ENCODE measurements at regions not wholly inside any gene's neighbourhood (a gene's known extent, or its start where the extent isn't known, plus 50 kb on each side); places are given as distances from the start of the nearest gene placed in this dataset.

GRCh38 chr4:4719436-4719835 is 140.0 kb upstream of the MSX1 start:
- DNase-seq (ENCODE audit: insufficient read length, low spot score) = no peak
- no peak for FAIRE-seq
- TF ChIP-seq, protein P1, sequence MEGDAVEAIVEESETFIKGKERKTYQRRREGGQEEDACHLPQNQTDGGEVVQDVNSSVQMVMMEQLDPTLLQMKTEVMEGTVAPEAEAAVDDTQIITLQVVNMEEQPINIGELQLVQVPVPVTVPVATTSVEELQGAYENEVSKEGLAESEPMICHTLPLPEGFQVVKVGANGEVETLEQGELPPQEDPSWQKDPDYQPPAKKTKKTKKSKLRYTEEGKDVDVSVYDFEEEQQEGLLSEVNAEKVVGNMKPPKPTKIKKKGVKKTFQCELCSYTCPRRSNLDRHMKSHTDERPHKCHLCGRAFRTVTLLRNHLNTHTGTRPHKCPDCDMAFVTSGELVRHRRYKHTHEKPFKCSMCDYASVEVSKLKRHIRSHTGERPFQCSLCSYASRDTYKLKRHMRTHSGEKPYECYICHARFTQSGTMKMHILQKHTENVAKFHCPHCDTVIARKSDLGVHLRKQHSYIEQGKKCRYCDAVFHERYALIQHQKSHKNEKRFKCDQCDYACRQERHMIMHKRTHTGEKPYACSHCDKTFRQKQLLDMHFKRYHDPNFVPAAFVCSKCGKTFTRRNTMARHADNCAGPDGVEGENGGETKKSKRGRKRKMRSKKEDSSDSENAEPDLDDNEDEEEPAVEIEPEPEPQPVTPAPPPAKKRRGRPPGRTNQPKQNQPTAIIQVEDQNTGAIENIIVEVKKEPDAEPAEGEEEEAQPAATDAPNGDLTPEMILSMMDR (IDR thresholded peaks at IDR 0.05; ENCODE audit: insufficient read depth, missing control alignments) = no peak

GRCh38 chr4:4717692-4718091 is 141.8 kb upstream of the MSX1 start:
- DNase-seq (ENCODE audit: insufficient read length, low spot score) = no peak
- TF ChIP-seq, protein P1 (IDR thresholded peaks at IDR 0.05; ENCODE audit: insufficient read depth, missing control alignments) = no peak
- FAIRE-seq = no peak

DNA sequence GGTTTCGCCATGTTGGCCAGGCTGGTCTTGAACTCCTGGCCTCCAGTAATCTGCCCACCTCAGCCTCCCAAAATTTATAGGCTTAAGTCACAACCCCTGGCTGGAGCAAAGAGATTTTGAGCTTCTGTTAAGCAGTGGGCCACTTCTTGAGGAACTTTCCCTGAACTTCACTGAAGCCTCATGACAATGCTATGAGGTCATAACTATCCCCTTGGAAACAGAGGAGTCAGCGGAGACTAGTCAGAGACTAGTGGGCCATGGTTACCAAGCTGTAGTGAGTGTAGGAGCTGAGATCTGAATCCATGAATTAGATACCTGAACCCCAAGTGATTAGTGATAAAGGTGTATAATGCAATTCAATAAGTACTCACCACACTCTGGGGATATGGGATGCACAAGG is 145.1 kb upstream of the MSX1 start:
- no peak for FAIRE-seq

GRCh38 chr4:4712800-4713528 is 146.5 kb upstream of the MSX1 start:
- FAIRE-seq (no peak), DNase-seq (ENCODE audit: insufficient read length, low spot score) (no peak)
- TF ChIP-seq, protein P1 (IDR thresholded peaks at IDR 0.05; ENCODE audit: insufficient read depth, missing control alignments) = no peak

More for the DNA sequence above, 145.1 kb upstream of the MSX1 start:
- TF ChIP-seq, protein P1 (IDR thresholded peaks at IDR 0.05; ENCODE audit: insufficient read depth, missing control alignments) = no peak
- DNase-seq (ENCODE audit: insufficient read length, low spot score) = no peak

- TF ChIP-seq, protein P1 (IDR thresholded peaks at IDR 0.05; ENCODE audit: insufficient read depth, missing control alignments) = no peak
- DNase-seq (ENCODE audit: insufficient read length, low spot score) (no peak), FAIRE-seq (no peak)
Measured at GRCh38 chr4:4711902-4712301, 147.6 kb upstream of the MSX1 start.

GRCh38 chr4:4709736-4710135 is 149.7 kb upstream of the MSX1 start:
- TF ChIP-seq, protein P1 (IDR thresholded peaks at IDR 0.05; ENCODE audit: insufficient read depth, missing control alignments) = no peak
- DNase-seq (ENCODE audit: insufficient read length, low spot score) (no peak), FAIRE-seq (no peak)

DNA sequence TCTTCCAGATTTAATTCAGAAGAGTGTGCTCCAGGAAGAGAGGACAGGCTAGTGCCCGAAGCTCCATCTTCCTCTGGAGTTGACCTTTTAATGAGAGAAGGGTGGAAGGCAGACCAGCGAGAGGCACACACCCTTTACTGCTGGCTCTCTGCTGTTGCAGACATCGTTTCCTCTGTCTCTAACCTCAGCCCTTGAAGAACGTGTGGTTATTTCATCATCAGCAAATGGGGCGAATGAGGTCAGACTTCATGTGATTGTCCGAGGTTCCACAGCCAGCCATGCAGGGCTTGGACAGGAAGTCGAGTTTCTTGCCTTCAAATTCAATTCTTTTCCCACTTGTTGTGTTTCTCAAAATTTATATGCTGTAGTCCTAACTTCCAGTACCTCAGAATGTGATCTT is 155.2 kb upstream of the MSX1 start:
- no peak for DNase-seq (ENCODE audit: insufficient read length, low spot score)
- no peak for FAIRE-seq
- TF ChIP-seq, protein P1 (IDR thresholded peaks at IDR 0.05; ENCODE audit: insufficient read depth, missing control alignments) = no peak
